ENCODE measurements at regions not wholly inside any gene's neighbourhood (a gene's known extent, or its start where the extent isn't known, plus 50 kb on each side); places are given as distances from the start of the nearest gene placed in this dataset.
"Not testable (repeated sequence)": the region's sequence is repeated elsewhere in the genome, so short reads cannot be mapped to it uniquely, and the experiment has no call there.

DNA sequence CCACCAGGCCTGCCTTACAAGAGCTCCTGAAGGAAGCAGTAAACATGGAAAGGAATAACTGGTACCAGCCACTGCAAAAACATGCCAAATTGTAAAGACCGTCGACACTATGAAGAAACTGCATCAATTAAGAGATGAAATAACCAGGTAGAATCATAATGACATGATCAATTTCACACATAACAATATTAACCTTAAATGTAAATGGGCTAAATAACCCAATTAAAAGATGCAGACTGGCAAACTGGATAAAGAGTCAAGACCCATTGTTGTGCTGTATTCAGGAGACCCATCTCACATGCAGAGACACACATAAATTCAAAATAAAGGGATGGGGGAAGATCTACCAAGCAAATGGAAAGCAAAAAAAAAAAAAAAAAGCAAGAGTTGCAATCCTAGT, 179.0 kb upstream of the ETV3 start:
- not testable (repeated sequence) for DNase-seq

DNA sequence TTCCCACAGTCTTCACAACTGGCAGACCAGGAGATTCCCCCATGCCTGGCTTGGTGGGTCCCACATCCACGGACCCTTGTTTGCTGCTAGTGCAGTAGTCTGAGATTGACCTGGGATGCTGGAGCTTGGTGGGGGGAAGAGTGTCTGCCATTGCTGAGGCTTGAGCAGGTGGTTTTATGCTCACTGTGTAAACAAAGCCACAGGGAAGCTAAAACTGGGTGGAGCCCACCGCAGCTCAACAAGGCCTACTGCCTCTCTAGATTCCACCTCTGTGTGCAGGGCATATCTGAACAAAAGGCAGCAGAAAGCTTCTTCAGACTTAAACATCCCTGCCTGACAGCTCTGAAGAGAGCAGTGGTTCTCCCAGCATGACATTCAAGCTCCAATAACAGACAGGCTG, 177.3 kb upstream of the ETV3 start:
- no peak for DNase-seq

DNA sequence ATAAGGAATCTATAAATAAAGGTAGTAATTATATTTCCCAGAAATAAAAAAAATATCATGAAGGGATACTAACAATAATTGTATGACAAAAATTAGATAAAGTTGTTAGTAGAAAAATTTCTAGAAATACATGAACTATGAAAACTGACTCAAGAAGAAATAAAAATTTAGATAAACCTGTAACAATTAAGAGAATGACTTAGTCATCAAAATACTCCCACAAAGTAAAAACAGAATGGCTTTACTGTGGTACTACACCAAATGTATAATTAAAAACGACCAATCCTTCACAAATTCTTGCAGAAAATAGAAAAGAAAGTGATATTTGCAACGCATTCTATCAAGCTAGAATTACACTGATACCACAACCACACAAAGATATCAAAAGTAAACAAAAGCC, 176.2 kb upstream of the ETV3 start:
- no peak for DNase-seq

DNA sequence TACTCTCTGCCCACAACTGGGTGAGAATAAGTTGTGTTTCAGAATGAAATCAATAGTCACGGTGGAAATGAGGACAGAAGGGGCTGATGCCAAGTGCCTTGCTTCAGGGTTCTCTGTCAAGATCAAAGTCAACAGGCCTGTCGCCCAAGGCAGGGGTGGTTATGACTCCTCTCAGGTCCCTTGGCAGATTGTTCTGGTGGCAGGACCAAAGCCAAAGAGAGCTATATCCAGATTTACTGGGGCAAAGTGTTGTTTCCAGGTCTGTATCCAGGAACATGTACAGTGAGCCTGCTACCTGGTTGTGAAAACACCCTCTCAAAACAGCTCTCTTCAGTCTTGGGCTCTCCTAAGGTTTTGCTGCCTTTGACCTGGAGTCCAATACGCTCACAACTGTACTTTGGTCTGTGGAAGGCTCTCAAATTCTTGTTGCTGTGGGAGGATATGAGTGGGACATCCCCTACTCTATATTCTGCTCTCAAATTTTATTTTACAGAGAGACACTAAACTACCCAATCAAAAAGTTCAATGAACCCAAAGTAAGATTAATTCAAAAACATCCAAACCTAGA, 175.1 kb upstream of the ETV3 start:
- no peak for DNase-seq

DNA sequence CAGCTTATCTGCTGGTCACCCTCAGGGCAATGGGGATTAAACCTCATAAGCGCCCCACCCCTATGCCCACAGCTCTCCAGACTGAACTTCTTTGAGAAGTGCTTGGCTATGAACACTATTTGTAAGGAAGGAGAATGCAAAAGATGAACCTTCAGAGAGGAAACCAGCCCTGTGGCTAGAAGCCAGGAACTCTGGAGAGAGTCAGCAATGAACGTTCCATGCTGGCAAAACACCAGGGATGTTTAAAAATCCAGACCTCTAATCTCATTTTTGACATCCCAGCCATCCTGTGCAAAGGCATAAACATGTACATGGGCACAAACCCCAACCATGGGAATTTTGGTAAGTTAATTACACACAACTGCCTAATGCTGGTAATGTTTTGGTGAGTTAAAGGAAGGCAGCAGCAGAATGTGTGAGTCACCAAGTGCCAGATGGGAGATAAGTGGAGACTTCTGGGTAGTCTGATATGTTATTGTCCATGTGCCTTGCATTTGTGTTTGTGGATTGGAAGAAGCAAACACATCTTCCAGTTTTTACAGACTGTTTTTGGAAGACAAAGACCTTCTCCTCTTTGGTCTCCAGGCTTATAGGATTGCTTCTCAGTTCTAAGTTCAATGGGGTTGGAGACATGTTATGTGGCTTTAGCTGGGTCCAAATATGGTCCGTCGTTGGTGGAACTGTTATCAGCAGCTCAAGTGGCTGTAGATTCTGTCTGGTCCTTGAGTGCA, 174.1 kb upstream of the ETV3 start:
- no peak for DNase-seq

DNA sequence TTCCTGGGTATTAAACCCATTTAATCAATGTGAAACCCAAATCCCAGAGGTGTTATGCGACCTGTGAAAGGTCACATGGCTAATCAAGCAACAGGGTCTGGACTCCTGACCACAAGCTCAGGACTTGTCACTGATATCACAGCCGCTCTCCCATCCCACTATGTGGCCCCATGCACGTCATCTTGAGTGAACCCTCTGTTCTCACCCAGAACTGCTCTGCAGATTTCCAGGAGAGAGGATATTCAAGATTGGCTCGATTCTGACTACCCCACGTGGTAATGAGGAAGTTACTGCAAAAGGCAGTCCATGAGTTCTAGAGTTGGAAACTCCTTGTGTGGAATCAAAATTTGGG, 173.5 kb upstream of the ETV3 start:
- no peak for DNase-seq

DNA sequence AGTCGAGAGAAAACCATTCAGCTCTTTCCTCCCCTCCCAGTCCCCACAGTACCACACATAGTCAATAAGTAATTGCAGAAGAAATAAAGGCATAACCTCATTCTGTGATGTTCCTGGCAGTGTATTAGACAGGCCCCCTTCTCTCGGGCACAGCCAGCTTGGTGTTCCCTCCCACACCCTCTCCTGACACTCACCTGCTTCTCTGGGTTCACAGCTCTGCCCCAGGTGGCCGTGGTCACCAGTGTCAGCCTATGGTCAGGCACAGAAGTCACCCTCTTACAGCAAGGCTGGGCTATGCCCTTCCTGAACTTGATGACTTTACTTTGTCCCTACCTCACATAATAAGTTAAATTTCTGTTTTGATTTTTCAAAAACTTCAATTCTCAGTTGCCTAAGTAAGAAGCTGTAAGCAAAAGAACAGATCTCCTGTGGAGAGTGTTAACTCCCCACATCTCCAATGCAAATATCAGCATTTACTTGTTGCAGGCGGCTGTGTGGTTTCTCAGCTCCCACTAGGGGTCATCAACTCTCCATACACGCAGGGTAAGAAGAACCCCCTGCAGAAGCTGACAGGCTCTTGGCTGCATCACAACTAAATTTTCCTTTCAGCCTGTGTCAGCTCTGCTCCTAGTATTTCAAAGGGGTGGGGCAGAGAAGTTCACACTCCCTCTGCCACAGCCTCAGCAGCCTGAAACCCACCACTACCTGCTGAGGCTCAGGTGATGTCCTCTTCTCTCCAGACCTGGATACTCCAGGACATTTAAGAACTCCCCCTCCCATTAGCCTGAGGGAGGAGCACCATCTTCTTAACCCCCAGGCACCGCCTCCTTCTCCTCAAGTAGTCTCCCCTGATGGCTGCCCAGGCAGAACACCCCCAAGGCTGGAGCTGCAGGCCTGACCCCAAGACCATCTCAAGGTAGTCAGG, 172.9 kb upstream of the ETV3 start:
- DNase-seq = not testable (repeated sequence)

DNA sequence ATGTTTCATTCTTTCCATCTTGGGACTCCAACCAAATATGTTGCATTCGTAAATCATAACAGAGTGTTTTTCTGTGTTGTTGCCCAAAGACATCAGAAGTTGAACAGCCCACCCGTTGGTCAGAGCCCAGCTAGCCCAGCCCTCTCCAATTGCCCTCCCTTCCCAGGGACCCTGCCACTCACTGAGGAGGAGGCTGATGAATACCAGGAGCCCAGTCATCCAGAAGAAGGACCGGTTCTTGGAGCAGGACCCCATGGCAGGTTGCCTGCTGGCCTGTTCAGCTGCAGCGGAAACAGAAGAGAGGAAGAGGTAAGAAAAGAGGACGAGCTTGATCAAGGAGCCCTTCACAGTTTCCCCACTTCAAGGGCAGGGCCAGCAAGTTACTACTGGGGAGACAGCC, 172.2 kb upstream of the ETV3 start:
- DNase-seq = no peak

DNA sequence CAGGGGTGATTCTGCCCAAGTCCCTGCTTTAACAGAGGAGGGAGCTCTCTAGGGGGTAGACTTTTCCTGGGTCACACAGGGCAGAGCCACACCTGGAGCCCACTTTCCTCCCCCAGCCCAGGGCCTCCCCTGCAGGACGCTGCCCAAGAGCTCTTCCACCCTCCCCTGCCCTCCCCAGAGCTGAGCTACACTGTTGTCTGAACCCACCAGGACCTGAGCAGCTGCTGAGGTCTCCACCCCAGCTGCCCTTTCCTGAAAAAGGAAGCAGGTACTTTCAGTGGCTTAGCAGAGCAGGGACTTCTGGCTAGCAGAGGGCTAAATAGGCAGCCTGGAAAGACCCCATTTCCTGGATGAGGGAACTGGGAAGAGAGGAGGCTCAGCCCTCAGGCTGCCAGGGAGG, 169.3 kb upstream of the ETV3 start:
- DNase-seq = no peak

DNA sequence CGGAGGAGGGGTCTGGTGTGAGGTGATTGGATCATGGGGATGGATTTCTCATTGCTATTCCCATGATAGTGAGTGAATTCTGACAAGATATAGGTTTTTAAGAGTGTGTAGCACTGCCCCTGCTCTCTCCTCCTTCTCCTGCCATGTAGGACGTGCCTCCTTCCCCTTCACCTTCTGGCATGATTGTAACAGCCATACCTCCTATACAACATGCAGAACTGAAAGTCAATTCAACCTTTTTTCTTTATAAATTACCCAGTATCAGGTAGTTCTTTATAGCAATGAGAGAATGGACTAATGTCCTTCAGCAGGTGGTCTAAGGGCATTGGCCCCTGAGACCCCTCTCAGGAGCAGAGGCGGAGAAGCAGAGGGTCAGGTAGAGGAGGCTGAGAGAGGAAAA, 168.7 kb upstream of the ETV3 start:
- no peak for DNase-seq

DNA sequence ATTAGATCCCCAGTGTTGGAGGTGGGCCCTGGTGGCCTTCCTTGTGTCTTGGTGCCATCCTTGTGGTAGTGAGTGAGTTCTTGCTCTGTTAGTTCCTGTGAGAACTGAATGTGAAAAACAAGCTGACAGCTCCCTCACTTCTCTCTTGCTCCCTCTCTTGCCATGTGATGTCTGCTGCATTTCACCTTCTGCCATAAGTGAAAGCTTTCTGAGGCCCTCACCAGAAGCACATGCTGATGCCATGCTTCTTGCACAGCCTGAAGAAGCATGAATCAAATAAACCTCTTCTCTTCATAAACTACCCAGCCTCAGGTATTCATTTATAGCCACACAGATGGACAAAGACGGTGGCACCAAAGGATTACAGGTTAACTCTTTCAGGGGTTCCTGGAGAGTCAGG, 166.1 kb upstream of the ETV3 start:
- no peak for DNase-seq

DNA sequence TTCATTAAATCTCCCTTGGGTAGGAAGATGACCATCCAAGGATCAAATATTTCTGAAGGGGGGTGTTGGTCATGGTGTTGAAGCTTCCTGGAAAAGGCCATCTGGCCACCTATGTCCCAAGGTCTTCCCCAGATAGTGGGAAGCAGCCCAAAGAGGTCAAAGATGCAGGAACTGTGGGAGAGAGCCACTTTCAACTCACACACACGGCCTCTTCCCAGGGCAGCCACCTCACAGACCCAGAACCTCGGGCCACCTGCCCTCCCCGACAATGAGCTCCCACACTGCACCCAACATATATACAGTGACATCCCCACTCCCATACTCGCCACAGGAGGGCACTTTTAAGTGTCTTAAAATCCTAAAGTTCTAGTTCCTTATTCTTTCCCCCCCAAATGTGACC, 164.5 kb upstream of the ETV3 start:
- DNase-seq = no peak

DNA sequence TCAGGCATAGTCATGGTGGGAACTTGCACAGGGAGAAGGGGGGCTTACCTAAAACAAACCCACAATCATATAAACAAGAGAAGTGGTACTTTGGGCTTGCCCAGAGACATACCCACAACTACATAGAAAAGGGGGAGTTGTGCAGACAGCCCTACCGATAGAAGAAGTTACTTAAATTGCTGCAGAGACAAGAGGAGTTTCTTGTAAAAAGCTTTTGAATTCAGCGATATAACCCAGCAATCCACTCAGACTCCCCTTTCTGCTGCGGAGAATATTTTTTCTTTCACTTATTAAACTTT, 164.0 kb upstream of the ETV3 start:
- DNase-seq = no peak

DNA sequence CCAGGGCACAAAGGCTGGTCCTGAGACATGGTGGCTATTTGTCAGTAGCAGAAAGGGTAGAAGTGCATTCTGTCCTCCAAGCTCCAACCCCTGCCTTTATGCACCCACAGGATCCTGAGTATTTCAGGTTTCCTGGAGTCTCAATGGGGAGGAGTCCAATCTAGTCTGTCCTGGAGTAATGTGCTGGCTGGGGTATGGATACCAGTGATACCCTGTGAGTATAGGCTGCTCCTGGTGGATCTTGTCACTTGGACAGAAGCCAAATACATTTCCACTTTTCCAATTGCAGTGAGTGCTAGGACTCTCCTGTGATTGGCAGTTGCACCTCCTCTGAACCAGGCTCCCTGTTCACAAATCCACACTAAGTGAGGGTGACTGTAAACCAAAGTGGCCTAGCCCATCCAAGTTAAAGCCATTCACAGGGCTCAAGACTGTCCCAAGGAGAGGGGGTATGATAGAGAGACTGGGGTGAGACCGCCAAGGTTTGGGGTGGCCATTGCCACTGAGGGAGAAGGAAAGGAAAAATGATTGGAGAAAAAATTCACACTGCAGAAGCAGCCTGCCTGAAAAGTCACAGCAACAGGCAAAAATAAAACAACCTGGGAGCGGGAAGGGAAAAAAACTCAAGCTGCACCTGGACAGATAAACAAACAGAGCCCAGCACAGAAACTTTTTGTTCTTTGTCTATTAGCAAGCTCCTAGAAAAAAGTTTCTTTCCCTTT, 163.4 kb upstream of the ETV3 start:
- DNase-seq = no peak

DNA sequence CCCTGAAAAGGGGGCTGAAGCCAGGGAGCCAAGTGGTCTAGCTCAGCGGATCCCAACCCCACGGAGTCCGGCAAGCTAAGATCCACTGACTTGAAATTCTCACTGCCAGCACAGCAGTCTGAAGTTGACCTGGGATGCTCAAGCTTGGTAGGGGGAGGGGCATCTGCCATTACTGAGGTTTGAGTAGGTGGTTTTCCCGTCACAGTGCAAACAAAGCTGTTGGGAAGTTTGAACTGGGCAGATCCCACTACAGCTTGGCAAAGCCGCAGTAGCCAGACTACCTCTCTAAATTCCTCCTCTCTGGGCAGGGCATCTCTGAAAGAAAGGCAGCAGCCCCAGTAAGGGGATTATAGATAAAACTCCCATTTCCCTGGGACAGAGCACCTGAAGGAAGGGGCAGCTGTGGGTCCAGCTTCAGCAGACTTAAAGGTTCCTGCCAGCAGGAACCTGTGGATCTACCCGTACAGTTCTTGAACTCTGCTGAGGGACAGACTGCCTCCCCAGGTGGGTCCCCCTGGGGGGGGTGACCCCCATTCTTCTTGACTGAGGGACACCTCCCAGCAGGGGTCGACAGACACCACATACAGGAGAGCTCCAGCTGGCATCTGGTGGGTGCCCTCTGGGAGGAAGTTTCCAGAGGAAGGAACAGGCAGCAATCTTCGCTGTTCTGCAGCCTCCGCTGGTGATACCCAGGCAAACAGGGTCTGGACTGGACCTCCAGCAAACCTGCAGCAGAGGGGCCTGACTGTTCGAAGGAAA, 156.4 kb upstream of the ETV3 start:
- not testable (repeated sequence) for DNase-seq

DNA sequence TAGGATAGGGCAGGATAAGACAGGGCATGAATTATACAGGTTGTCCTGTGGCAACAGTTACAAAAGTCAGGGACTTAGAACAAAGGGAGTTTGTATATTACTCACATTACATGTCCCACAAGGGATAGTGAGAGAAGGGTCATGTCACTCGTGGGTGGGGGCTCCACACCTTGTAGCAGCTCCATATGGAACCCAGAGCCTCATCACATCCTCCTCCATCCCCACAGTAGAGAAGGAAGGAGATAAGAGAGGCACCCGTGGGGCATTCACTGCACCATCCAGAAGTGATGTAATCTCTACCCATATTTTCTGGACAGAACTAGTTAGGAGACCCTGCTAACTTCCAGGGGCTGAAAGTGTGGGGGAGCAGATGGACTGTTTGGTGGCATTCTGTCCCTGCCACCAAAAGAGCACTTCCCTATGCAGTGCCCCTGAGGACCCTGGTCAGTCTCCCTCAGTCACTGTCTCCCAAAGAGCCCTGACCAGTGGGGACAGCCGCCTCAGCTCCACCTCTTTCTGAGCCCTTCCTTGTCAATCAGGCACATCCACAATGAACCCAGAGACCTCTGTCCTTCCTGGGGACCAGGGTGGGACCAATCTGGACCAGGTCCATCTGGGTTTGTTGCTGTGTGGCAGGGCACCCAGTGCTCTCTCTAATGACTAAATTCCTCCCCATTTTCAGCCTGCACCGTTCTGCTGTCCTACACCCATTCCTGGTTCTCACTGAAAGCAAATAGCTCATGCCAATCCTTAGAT, 154.8 kb upstream of the ETV3 start:
- no peak for DNase-seq

DNA sequence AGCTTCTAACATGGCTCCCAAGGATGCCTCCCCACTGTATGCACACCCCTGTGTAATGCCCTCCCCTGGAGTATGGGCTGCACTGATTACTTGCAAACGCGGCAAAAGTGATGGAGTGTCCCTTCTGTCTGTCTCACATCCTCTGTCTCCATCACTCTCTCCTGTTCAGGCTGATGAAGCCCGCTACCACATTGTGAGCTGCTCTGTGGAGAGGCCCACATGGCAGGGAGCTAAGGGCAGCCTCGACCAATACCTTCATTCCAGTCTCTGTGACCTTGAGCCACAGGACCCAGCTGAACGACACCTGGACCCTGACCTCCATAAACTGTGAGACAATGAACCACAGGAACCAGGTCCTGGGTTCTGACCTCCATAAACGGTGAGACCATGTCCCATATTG, 154.1 kb upstream of the ETV3 start:
- no peak for DNase-seq

DNA sequence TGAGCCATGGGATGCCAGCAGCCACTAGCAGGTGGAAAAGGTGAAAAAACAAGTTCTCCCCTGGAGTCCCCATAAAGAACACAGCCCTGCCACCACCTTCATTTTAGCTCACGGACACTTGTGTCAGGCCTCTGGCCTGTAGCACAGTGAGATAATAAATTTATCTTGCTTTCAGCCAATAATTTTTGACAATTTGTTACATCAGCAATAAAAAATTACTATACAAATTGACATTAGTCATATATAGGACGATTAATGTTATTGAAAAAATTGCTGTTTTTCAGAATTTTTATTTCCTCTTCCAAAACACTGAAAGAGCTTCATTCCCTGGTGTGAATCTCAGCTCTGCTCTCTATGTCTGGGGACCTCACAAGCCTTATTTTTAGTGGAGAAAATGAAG, 152.9 kb upstream of the ETV3 start:
- no peak for DNase-seq

DNA sequence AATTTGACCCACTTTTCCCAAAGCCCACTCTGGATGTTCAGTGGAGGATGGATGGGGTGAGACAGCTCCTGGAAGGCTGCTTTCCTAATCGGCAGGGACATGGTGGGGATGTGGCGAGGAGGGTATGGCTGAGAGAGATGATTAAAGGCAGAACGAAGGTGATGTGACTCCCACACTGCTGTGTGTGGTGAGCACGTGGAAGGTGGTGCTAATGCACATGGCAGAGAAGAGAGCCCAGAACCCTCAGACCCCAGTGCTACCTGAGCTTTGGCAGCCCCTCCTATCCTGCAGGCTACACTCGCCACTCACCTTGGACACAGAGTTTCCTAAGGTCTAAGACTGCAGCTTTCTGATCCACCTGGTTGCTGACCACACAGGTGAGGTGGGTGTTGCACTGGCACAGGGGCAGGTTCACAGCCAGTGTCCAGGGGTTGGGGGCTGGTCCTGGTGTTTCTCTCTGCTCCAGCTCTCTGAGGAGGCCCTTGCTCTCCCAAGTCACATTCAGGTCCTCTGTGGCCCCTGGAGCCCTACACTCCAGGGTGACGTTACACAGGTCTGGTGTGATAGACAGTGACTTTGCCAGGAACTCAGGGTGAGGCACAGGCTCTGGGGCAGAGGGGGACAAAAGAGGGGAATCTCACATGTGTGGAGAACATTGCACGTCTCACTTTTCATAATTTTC, 151.4 kb upstream of the ETV3 start:
- no peak for DNase-seq

DNA sequence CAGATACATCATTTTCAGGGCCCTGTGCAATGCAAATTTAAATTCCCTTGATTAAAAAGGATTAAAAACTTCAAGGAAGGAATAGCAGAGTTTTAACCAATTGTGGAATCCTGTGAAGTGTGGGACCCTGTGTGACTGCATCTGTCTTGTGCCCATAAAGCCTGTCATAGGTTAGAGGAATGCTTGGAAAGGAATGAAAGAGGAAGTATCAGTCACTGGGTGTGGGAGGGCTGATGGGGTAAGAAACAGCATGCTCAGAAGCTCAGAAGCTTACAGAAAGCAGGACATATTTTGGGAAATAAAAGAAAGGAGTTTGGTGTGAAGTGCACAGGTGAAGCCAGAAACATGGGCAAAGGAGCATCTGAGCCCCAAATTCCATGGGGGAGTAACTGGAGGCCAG, 150.8 kb upstream of the ETV3 start:
- no peak for DNase-seq

DNA sequence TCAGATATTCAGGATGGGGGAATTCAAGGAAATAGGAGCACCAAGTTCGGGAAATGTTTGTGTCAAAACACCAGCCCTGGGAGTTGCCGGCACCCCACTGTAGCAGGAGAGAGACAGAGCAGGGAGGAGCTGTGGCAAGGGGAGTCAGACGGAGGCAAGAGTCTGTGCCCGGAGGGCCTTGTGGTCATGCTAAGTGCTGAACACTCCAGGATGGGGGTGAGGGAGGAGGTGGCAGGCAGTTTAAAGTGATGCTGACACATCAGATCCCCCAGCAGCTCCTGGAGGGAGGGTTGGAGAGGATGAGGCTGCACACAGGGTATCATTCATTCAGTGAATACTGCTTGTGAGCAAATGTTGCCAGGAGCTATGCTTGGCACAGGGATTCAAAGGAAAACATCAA, 150.3 kb upstream of the ETV3 start:
- DNase-seq = no peak

DNA sequence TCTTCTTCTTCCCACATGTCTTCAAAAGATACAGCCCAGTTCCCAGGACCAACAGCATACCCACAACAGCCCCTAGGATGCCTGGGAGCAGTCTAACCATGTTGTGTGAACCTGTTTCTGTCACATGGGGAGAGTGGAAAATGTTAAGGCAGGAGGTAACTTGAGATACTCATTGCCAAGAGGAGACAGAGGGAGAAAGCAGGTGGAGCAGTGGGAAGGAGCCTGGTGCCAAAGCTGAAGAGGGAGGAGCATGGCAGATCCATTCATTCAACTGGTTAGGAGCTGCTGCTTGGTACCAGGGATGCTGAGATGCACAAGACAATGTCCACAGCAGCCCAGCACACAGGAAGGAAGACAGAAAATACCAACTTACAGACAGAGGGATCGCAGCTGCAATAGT, 149.8 kb upstream of the ETV3 start:
- no peak for DNase-seq
